DOHH2 (cell line): ENCODE measurements at regions not wholly inside any gene's neighbourhood (a gene's known extent, or its start where the extent isn't known, plus 50 kb on each side); places are given as distances from the start of the nearest gene placed in this dataset.

ENCODE experiments used
- H3F3A ChIP-seq: fragments of 200-600 bp; sonication (generic), shearing (Covaris generic); 2 replicates; pipeline ENCODE4 v1.6.0; 2016; ENCODE audit warnings: antibody characterized with exemption, mild to moderate bottlenecking; ENCODE audit not compliant: control insufficient read depth, insufficient read depth
- H3K27ac ChIP-seq: fragments of 200-600 bp; sonication (generic); 2 replicates; pipeline ENCODE4 v1.5.1; 2014; ENCODE audit warnings: low read depth, mild to moderate bottlenecking, low read length, moderate library complexity
- H3K27me3 ChIP-seq: fragments of 200-600 bp; sonication (generic); 2 replicates; pipeline ENCODE4 v1.6.1; 2014; ENCODE audit warnings: mild to moderate bottlenecking, low read length, mixed read lengths; ENCODE audit not compliant: control insufficient read depth
- H3K36me3 ChIP-seq: fragments of 200-600 bp; sonication (generic); 2 replicates; pipeline ENCODE4 v1.6.1; 2014; ENCODE audit warnings: mild to moderate bottlenecking, low read length, moderate library complexity, mixed read lengths; ENCODE audit not compliant: control insufficient read depth
- H3K4me1 ChIP-seq: fragments of 200-600 bp; sonication (generic); 2 replicates; pipeline ENCODE4 v1.6.1; 2014; ENCODE audit warnings: mild to moderate bottlenecking, low read length, mixed read lengths; ENCODE audit not compliant: control insufficient read depth
- H3K4me2 ChIP-seq: fragments of 200-600 bp; sonication (generic); 2 replicates; pipeline ENCODE4 v1.6.0; 2014; ENCODE audit warnings: mild to moderate bottlenecking, low read length, moderate library complexity
- H3K4me3 ChIP-seq: fragments of 200-600 bp; sonication (generic); 2 replicates; pipeline ENCODE4 v1.5.1; 2014; ENCODE audit warnings: mild to moderate bottlenecking, low read length, mixed read lengths
- H3K79me2 ChIP-seq: fragments of 200-600 bp; sonication (generic); 2 replicates; pipeline ENCODE4 v1.6.1; 2014; ENCODE audit warnings: mild to moderate bottlenecking, low read length, mixed read lengths; ENCODE audit not compliant: control insufficient read depth
- H3K9me2 ChIP-seq: fragments of 200-600 bp; sonication (generic); replicated peaks from 2 replicates; pipeline ENCODE4 v1.6.1; 2014; ENCODE audit warnings: mild to moderate bottlenecking, low read length, mixed read lengths; ENCODE audit not compliant: control insufficient read depth
- H3K9me3 ChIP-seq: fragments of 200-600 bp; sonication (generic); 2 replicates; pipeline ENCODE4 v1.6.1; 2014; ENCODE audit warnings: antibody characterized with exemption, low read length, mixed read lengths; ENCODE audit not compliant: control insufficient read depth, insufficient read depth
- H4K20me1 ChIP-seq: fragments of 200-600 bp; sonication (generic); 2 replicates; pipeline ENCODE4 v1.6.0; 2014; ENCODE audit warnings: low read depth, mild to moderate bottlenecking, antibody characterized with exemption, low read length, moderate library complexity; ENCODE audit not compliant: control insufficient read depth, insufficient read depth
- EZH2phosphoT487 ChIP-seq: fragments of 200-600 bp; sonication (generic); IDR thresholded peaks from 2 replicates; pipeline ENCODE4 v1.6.1; 2017; ENCODE audit warnings: borderline replicate concordance, mild to moderate bottlenecking, antibody characterized with exemption, low read length, moderate library complexity, mixed read lengths
- TF ChIP-seq, protein P1 (sequence below): fragments of 200-600 bp; sonication (generic); IDR thresholded peaks from one replicate; pipeline ENCODE4 v1.5.1; 2014; ENCODE audit warnings: antibody characterized with exemption, mild to moderate bottlenecking, low read depth, low read length; ENCODE audit not compliant: poor library complexity, severe bottlenecking

DNA sequence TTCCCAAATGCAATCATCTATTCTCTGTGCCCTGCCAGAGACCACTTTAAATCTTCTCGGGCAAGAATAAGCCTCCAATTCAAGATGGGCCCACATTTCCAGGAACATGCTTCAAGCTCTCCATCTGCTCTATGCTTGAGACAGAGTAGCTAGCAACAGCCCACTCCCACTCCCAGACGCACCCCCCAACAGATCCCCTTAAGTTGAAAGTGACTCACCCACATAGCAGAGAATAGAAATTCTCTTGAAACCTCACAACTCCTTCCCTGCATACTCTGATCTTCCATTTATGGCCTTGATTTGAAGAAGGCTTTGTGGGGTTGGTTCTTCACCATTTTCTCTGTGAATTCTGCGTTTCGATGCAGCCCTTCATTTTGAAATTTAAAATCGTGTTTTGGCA, 604.0 kb downstream of the INHBA start:
- no peaks in the 10 kb centered on the region for H3K27me3 ChIP-seq
- no peaks in the 10 kb centered on the region for H3K36me3 ChIP-seq
- peaks cover 10% of the 10 kb centered on the region for H3K4me1 ChIP-seq
- H3K9me3 ChIP-seq: no peaks in the 10 kb centered on the region; the same call in 1 of the 2 replicates
- H3K27ac ChIP-seq: no peak overlapping the region
- TF ChIP-seq EZH2phosphoT487: no peak
- TF ChIP-seq, protein P1, sequence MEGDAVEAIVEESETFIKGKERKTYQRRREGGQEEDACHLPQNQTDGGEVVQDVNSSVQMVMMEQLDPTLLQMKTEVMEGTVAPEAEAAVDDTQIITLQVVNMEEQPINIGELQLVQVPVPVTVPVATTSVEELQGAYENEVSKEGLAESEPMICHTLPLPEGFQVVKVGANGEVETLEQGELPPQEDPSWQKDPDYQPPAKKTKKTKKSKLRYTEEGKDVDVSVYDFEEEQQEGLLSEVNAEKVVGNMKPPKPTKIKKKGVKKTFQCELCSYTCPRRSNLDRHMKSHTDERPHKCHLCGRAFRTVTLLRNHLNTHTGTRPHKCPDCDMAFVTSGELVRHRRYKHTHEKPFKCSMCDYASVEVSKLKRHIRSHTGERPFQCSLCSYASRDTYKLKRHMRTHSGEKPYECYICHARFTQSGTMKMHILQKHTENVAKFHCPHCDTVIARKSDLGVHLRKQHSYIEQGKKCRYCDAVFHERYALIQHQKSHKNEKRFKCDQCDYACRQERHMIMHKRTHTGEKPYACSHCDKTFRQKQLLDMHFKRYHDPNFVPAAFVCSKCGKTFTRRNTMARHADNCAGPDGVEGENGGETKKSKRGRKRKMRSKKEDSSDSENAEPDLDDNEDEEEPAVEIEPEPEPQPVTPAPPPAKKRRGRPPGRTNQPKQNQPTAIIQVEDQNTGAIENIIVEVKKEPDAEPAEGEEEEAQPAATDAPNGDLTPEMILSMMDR: no peak
- H3K79me2 ChIP-seq: no peaks in the 10 kb centered on the region
- H3K4me2 ChIP-seq: no peak overlapping the region
- H3K9me2 ChIP-seq: no peaks in the 10 kb centered on the region
- H3K4me3 ChIP-seq: no peak overlapping the region
- H3F3A ChIP-seq: no peaks in the 10 kb centered on the region
- H4K20me1 ChIP-seq: no peaks in the 10 kb centered on the region

DNA sequence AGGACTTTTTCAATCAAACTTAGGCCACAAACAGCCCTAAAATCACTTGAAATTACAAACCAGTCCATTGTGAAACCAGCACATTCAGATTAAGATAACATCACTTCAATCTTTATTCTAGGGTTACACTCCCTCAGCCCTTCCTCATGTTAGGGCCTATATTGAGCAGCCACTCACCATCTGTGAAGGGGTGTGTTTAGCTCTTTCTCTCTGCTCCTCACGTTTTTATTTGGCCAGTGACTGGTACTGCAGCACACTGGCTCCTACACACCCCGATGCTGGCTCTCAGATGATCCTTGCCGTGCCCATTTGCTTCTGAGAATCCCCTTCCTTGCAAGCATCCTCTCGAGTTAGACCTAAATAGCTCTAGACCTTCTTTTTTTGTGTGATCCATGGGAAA, 604.5 kb downstream of the INHBA start:
- no peak overlapping the region for H3K27ac ChIP-seq
- no peaks in the 10 kb centered on the region for H3K36me3 ChIP-seq
- TF ChIP-seq, protein P1: no peak
- TF ChIP-seq EZH2phosphoT487: no peak
- no peaks in the 10 kb centered on the region for H3K79me2 ChIP-seq
- peaks cover 9% of the 10 kb centered on the region for H3K4me1 ChIP-seq
- H3F3A ChIP-seq: no peaks in the 10 kb centered on the region
- no peaks in the 10 kb centered on the region; the same call in 1 of the 2 replicates for H3K9me3 ChIP-seq
- H3K4me2 ChIP-seq: no peak overlapping the region
- H3K9me2 ChIP-seq: no peaks in the 10 kb centered on the region
- no peaks in the 10 kb centered on the region for H4K20me1 ChIP-seq
- H3K4me3 ChIP-seq: no peak overlapping the region
- no peaks in the 10 kb centered on the region for H3K27me3 ChIP-seq

DNA sequence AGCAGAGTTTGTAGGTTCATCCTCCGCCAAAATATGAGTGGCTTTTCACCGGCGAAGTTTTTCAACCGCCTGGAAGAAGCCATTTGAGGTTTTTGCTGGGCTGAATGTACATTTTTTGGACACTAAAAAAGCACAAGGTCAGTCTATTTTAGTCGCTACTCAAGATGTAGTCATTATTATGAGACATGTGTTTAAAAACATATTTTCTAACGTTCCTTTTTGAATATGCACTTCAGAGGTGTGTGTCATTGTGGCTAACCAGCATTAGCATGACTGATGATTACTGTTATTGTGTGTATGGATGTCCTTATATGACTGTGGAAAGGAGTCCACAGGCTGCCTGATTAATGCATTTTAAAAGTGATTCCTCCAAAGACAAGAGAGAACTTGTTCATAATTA, 605.4 kb downstream of the INHBA start:
- Histone ChIP-seq H3K4me1 (peaks cover 5% of the 10 kb centered on the region), H3K9me3 (no peaks in the 10 kb centered on the region; the same call in 1 of the 2 replicates), H3K36me3 (no peaks in the 10 kb centered on the region), H3K4me3 (no peak overlapping the region), H3K27ac (no peak overlapping the region), H3K27me3 (no peaks in the 10 kb centered on the region), H4K20me1 (no peaks in the 10 kb centered on the region), H3K9me2 (no peaks in the 10 kb centered on the region), H3F3A (no peaks in the 10 kb centered on the region), H3K79me2 (no peaks in the 10 kb centered on the region), H3K4me2 (no peak overlapping the region)
- TF ChIP-seq EZH2phosphoT487: no peak
- TF ChIP-seq, protein P1: no peak

DNA sequence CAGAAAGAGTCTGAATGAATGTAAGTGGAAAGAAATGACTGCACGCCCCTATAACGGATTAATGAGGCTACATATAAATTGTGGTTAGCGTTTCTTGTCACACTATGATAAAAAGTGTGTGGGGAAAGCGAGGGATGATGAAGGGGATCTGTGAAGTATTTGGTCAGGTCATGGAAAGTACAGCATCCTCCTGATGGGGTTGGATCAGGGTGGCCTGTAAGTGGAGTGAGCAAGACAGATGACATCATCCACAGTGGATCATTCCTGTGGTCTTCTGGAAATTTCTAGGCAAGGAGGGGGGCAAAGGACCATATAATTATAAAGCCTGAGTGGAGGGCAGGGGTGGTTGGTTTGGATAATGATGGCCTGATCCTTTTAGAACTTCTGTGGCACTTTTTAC, 606.0 kb downstream of the INHBA start:
- Histone ChIP-seq H3K4me3 (no peak overlapping the region), H3K36me3 (no peaks in the 10 kb centered on the region), H3K27ac (no peak overlapping the region), H3K27me3 (no peaks in the 10 kb centered on the region), H3K9me2 (no peaks in the 10 kb centered on the region), H3K4me2 (no peak overlapping the region), H3K79me2 (no peaks in the 10 kb centered on the region), H3K4me1 (peaks cover 5% of the 10 kb centered on the region), H3F3A (no peaks in the 10 kb centered on the region), H3K9me3 (no peaks in the 10 kb centered on the region; the same call in 1 of the 2 replicates), H4K20me1 (no peaks in the 10 kb centered on the region)
- TF ChIP-seq, protein P1: no peak
- no peak for TF ChIP-seq EZH2phosphoT487
